ENCODE measurements at regions not wholly inside any gene's neighbourhood (a gene's known extent, or its start where the extent isn't known, plus 50 kb on each side); places are given as distances from the start of the nearest gene placed in this dataset.

GRCh38 chr12:34357791-34358190, 335.5 kb downstream of the ALG10 start:
- Histone ChIP-seq H3K27ac (ENCODE audit: low read length) (no peak overlapping the region), H3K9me3 (ENCODE audit: control insufficient read depth, insufficient read depth, low read length) (peaks cover 91% of the 10 kb centered on the region), H3K4me3 (ENCODE audit: low read length) (no peak overlapping the region), H3K4me1 (ENCODE audit: control insufficient read depth, insufficient read depth, low read length) (no peaks in the 10 kb centered on the region), H3K36me3 (ENCODE audit: control insufficient read depth, insufficient read depth, low read length) (no peaks in the 10 kb centered on the region), H3K27me3 (ENCODE audit: control insufficient read depth, insufficient read depth, low read length) (no peaks in the 10 kb centered on the region)
- no peak for TF ChIP-seq CTCF (IDR thresholded peaks at IDR 0.05)
- ATAC-seq: no peak
- intact Hi-C loops (cut with micrococcal nuclease): no loop called here
- no peaks in the 10 kb centered on the region for H3K36me3 Mint-ChIP-seq
- no peak overlapping the region for H3K4me3 Mint-ChIP-seq
- no peaks in the 10 kb centered on the region for H3K27me3 Mint-ChIP-seq (ENCODE audit: low read depth in 2 of 2)
- no peak for DNase-seq
- H3K27ac Mint-ChIP-seq: no peak overlapping the region
- no peaks in the 10 kb centered on the region for H3K4me1 Mint-ChIP-seq
- H3K9me3 Mint-ChIP-seq: no peaks in the 10 kb centered on the region
- WGBS (ENCODE audit: insufficient coverage): 49% methylated on average over 20 of the region's 20 CpGs

GRCh38 chr12:34358198-34358597, 335.9 kb downstream of the ALG10 start:
- H3K9me3 ChIP-seq (ENCODE audit: control insufficient read depth, insufficient read depth, low read length): peaks cover 91% of the 10 kb centered on the region
- Mint-ChIP-seq H3K9me3 (no peaks in the 10 kb centered on the region), H3K4me3 (no peak overlapping the region), H3K4me1 (no peaks in the 10 kb centered on the region), H3K36me3 (no peaks in the 10 kb centered on the region), H3K27me3 (ENCODE audit: low read depth in 2 of 2) (no peaks in the 10 kb centered on the region), H3K27ac (no peak overlapping the region)
- H3K4me1 ChIP-seq (ENCODE audit: control insufficient read depth, insufficient read depth, low read length): no peaks in the 10 kb centered on the region
- no peak overlapping the region for H3K4me3 ChIP-seq (ENCODE audit: low read length)
- DNase-seq (no peak), ATAC-seq (no peak)
- intact Hi-C loops (cut with micrococcal nuclease): no loop called here
- 67% methylated on average over 18 of the region's 18 CpGs for WGBS (ENCODE audit: insufficient coverage)
- H3K36me3 ChIP-seq (ENCODE audit: control insufficient read depth, insufficient read depth, low read length): no peaks in the 10 kb centered on the region
- no peak for TF ChIP-seq CTCF (IDR thresholded peaks at IDR 0.05)
- no peak overlapping the region for H3K27ac ChIP-seq (ENCODE audit: low read length)
- no peaks in the 10 kb centered on the region for H3K27me3 ChIP-seq (ENCODE audit: control insufficient read depth, insufficient read depth, low read length)

- TF ChIP-seq CTCF (IDR thresholded peaks at IDR 0.05): no peak
- ATAC-seq: no peak
- H3K36me3 ChIP-seq (ENCODE audit: control insufficient read depth, insufficient read depth, low read length): no peaks in the 10 kb centered on the region
- Mint-ChIP-seq H3K27me3 (ENCODE audit: low read depth in 2 of 2) (no peaks in the 10 kb centered on the region), H3K27ac (no peak overlapping the region), H3K9me3 (peaks cover 0 to 14% of the 10 kb centered on the region in 2 donors), H3K4me3 (no peak overlapping the region), H3K36me3 (no peaks in the 10 kb centered on the region), H3K4me1 (no peaks in the 10 kb centered on the region)
- H3K4me1 ChIP-seq (ENCODE audit: control insufficient read depth, insufficient read depth, low read length): no peaks in the 10 kb centered on the region
- no peak overlapping the region for H3K27ac ChIP-seq (ENCODE audit: low read length)
- 46% methylated on average over 30 of the region's 30 CpGs for WGBS (ENCODE audit: insufficient coverage)
- H3K27me3 ChIP-seq (ENCODE audit: control insufficient read depth, insufficient read depth, low read length): no peaks in the 10 kb centered on the region
- H3K9me3 ChIP-seq (ENCODE audit: control insufficient read depth, insufficient read depth, low read length): peaks cover 90% of the 10 kb centered on the region
- no peak for DNase-seq
- no peak overlapping the region for H3K4me3 ChIP-seq (ENCODE audit: low read length)
- intact Hi-C loops (cut with micrococcal nuclease): no loop called here
Measured at GRCh38 chr12:34361721-34362316, 339.5 kb downstream of the ALG10 start.

GRCh38 chr12:34363050-34363673, 340.9 kb downstream of the ALG10 start:
- no peaks in the 10 kb centered on the region for H3K27me3 Mint-ChIP-seq (ENCODE audit: low read depth in 2 of 2)

More at GRCh38 chr12:34363050-34363673, 340.9 kb downstream of the ALG10 start:
- Histone ChIP-seq H3K4me3 (ENCODE audit: low read length) (no peak overlapping the region), H3K36me3 (ENCODE audit: control insufficient read depth, insufficient read depth, low read length) (no peaks in the 10 kb centered on the region), H3K27me3 (ENCODE audit: control insufficient read depth, insufficient read depth, low read length) (no peaks in the 10 kb centered on the region), H3K27ac (ENCODE audit: low read length) (no peak overlapping the region), H3K4me1 (ENCODE audit: control insufficient read depth, insufficient read depth, low read length) (no peaks in the 10 kb centered on the region), H3K9me3 (ENCODE audit: control insufficient read depth, insufficient read depth, low read length) (peaks cover 90% of the 10 kb centered on the region)
- DNase-seq: no peak
- no peak overlapping the region for H3K4me3 Mint-ChIP-seq
- intact Hi-C loops (cut with micrococcal nuclease): no loop called here
- WGBS (ENCODE audit: insufficient coverage): 50% methylated on average over 39 of the region's 39 CpGs
- ATAC-seq: no peak
- H3K27ac Mint-ChIP-seq: no peak overlapping the region
- no peaks in the 10 kb centered on the region for H3K36me3 Mint-ChIP-seq
- TF ChIP-seq CTCF (IDR thresholded peaks at IDR 0.05): no peak
- H3K4me1 Mint-ChIP-seq: no peaks in the 10 kb centered on the region
- peaks cover 0 to 14% of the 10 kb centered on the region in 2 donors for H3K9me3 Mint-ChIP-seq
